ENCODE measurements at regions not wholly inside any gene's neighbourhood (a gene's known extent, or its start where the extent isn't known, plus 50 kb on each side); places are given as distances from the start of the nearest gene placed in this dataset.

- TF ChIP-seq TCF12 (IDR thresholded peaks at IDR 0.05; ENCODE audit: low read depth) (no peak), NFIC (IDR thresholded peaks at IDR 0.05) (no peak), USF1 (IDR thresholded peaks at IDR 0.05) (no peak), CREB1 (IDR thresholded peaks at IDR 0.05; ENCODE audit: low read depth) (no peak), TEAD4 (IDR thresholded peaks at IDR 0.05) (no peak)
Observed at GRCh38 chr11:19352072-19352770, 111.5 kb upstream of the E2F8 start.

DNA sequence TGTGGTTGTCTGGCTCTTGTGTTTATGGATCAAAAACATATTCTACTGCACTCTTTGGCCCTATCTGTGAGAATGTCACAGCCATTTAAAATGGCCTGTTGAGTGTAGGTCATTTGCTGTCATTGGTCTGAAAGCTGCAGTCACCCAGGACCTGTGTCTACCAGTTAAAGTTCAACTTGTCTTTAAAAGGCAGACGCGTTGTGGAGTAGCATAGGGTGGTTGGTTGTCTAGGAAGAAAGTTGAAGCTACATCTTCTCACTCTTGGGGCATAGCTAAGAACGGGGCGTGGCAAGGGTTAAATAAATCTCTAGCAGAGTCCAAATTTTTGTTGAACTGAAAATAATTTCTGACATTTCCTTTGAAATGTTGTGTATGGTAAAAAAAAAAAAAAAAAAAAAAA is 110.7 kb upstream of the E2F8 start:
- TF ChIP-seq RAD21 (IDR thresholded peaks at IDR 0.05; ENCODE audit: low read depth) (no peak), YY1 (IDR thresholded peaks at IDR 0.05; ENCODE audit: low read depth) (no peak), ZBTB7A (IDR thresholded peaks at IDR 0.05; ENCODE audit: low read depth) (no peak), USF1 (IDR thresholded peaks at IDR 0.05) (no peak), EGR1 (IDR thresholded peaks at IDR 0.05) (no peak), CEBPB (IDR thresholded peaks at IDR 0.05) (no peak), TEAD4 (IDR thresholded peaks at IDR 0.05) (no peak), EP300 (IDR thresholded peaks at IDR 0.05; ENCODE audit: borderline replicate concordance) (no peak), FOXM1 (IDR thresholded peaks at IDR 0.05; ENCODE audit: borderline replicate concordance, low read depth) (no peak), TAF1 (IDR thresholded peaks at IDR 0.05; ENCODE audit: low read depth) (no peak), REST (IDR thresholded peaks at IDR 0.05; ENCODE audit: low read depth) (no peak), NFIC (IDR thresholded peaks at IDR 0.05) (no peak), CREB1 (IDR thresholded peaks at IDR 0.05; ENCODE audit: low read depth) (no peak), TCF12 (IDR thresholded peaks at IDR 0.05; ENCODE audit: low read depth) (no peak)
- TF ChIP-seq, protein P1, sequence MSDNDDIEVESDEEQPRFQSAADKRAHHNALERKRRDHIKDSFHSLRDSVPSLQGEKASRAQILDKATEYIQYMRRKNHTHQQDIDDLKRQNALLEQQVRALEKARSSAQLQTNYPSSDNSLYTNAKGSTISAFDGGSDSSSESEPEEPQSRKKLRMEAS (IDR thresholded peaks at IDR 0.05) = no peak

- TF ChIP-seq FOXM1 (IDR thresholded peaks at IDR 0.05; ENCODE audit: borderline replicate concordance, low read depth) (no peak), TAF1 (IDR thresholded peaks at IDR 0.05; ENCODE audit: low read depth) (no peak), CEBPB (IDR thresholded peaks at IDR 0.05) (no peak)
Observed at GRCh38 chr11:19350160-19350559, 109.4 kb upstream of the E2F8 start.

GRCh38 chr11:19349340-19350025 is 108.7 kb upstream of the E2F8 start:
- TF ChIP-seq YY1 (IDR thresholded peaks at IDR 0.05; ENCODE audit: low read depth) (no peak), NFIC (IDR thresholded peaks at IDR 0.05) (no peak), TEAD4 (IDR thresholded peaks at IDR 0.05) (no peak), EGR1 (IDR thresholded peaks at IDR 0.05) (no peak), CREB1 (IDR thresholded peaks at IDR 0.05; ENCODE audit: low read depth) (no peak), TAF1 (IDR thresholded peaks at IDR 0.05; ENCODE audit: low read depth) (no peak), USF1 (IDR thresholded peaks at IDR 0.05) (no peak)
- TF ChIP-seq, protein P1 (IDR thresholded peaks at IDR 0.05) = no peak

- no peak for TF ChIP-seq REST (IDR thresholded peaks at IDR 0.05; ENCODE audit: low read depth)
- no peak for TF ChIP-seq TAF1 (IDR thresholded peaks at IDR 0.05; ENCODE audit: low read depth)
- no peak for TF ChIP-seq RAD21 (IDR thresholded peaks at IDR 0.05; ENCODE audit: low read depth)
- no peak for TF ChIP-seq CEBPB (IDR thresholded peaks at IDR 0.05)
- TF ChIP-seq EGR1 (IDR thresholded peaks at IDR 0.05) = no peak
- no peak for TF ChIP-seq TCF12 (IDR thresholded peaks at IDR 0.05; ENCODE audit: low read depth)
- no peak for TF ChIP-seq TEAD4 (IDR thresholded peaks at IDR 0.05)
- TF ChIP-seq USF1 (IDR thresholded peaks at IDR 0.05) = no peak
- TF ChIP-seq, protein P1 (IDR thresholded peaks at IDR 0.05) = no peak
- no peak for TF ChIP-seq CREB1 (IDR thresholded peaks at IDR 0.05; ENCODE audit: low read depth)
- no peak for TF ChIP-seq EP300 (IDR thresholded peaks at IDR 0.05; ENCODE audit: borderline replicate concordance)
- no peak for TF ChIP-seq FOXM1 (IDR thresholded peaks at IDR 0.05; ENCODE audit: borderline replicate concordance, low read depth)
Observed at GRCh38 chr11:19347911-19348310, 107.2 kb upstream of the E2F8 start.

Measured in Ishikawa (cell line).